ENCODE measurements at regions not wholly inside any gene's neighbourhood (a gene's known extent, or its start where the extent isn't known, plus 50 kb on each side); places are given as distances from the start of the nearest gene placed in this dataset.

DNA sequence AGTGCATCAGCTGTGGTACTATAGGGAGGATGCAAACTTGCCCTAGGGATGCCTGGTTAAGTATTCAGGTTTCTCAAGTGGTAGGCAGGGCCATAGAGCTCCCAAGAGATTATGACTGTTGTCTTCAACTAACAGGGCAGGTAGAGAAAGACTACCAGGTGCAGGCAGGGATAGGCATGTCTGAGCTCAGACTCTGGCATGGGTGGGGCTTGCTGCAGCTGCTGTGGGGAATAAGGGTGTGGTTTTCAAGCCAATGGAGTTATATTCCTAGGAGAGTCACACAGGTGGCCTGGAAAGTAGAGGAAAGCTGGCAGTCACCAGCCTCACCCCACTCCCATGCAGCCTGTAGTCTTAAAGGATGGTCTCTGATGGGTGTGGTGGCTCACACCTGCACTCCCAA lies 673.4 kb upstream of the ADGRL4 start:
- Histone ChIP-seq H3K4me2 (ENCODE audit: low read depth, low read length, poor library complexity, severe bottlenecking) (no peak overlapping the region), H3K9me3 (ENCODE audit: insufficient read depth, low read length) (0 out of 2 replicates have a peak, but pooled peaks cover 8% of the 10 kb centered on the region), H3K36me3 (ENCODE audit: low read length) (no peaks in the 10 kb centered on the region; the same call in 1 of the 2 replicates), H3K27me3 (ENCODE audit: low read length) (no peaks in the 10 kb centered on the region), H3K9ac (ENCODE audit: low read length) (no peak overlapping the region), H3K4me3 (ENCODE audit: insufficient read depth, low read length, poor library complexity, severe bottlenecking) (no peak overlapping the region), H3K79me2 (ENCODE audit: insufficient read depth, low read length) (no peaks in the 10 kb centered on the region), H4K20me1 (ENCODE audit: low read depth, low read length) (no peaks in the 10 kb centered on the region), H2AFZ (ENCODE audit: low read depth, low read length, severe bottlenecking) (no peak overlapping the region), H3K9me2 (replicated peaks; ENCODE audit: insufficient read depth, low read length) (no peaks in the 10 kb centered on the region), H3K27ac (ENCODE audit: low read depth, low read length) (no peak overlapping the region), H3F3A (ENCODE audit: insufficient read depth) (no peaks in the 10 kb centered on the region)
- TF ChIP-seq EZH2phosphoT487 (conservative IDR thresholded peaks at IDR 0.05; ENCODE audit: low read length) = no peak
- TF ChIP-seq CTCF (IDR thresholded peaks at IDR 0.05; ENCODE audit: insufficient read depth, low read length, poor library complexity, severe bottlenecking) = no peak

- H3K9me3 ChIP-seq (ENCODE audit: insufficient read depth, low read length) = no peaks in the 10 kb centered on the region
- no peaks in the 10 kb centered on the region for H3K9me2 ChIP-seq (replicated peaks; ENCODE audit: insufficient read depth, low read length)
- H3K4me2 ChIP-seq (ENCODE audit: low read depth, low read length, poor library complexity, severe bottlenecking) = peak overlapping the region; percentile 53
- H3F3A ChIP-seq (ENCODE audit: insufficient read depth) = no peaks in the 10 kb centered on the region
- H2AFZ ChIP-seq (ENCODE audit: low read depth, low read length, severe bottlenecking) = peak overlapping the region; percentile 79
- TF ChIP-seq EZH2phosphoT487 (conservative IDR thresholded peaks at IDR 0.05; ENCODE audit: low read length) (no peak), CTCF (IDR thresholded peaks at IDR 0.05; ENCODE audit: insufficient read depth, low read length, poor library complexity, severe bottlenecking) (no peak)
- no peaks in the 10 kb centered on the region for H4K20me1 ChIP-seq (ENCODE audit: low read depth, low read length)
- no peaks in the 10 kb centered on the region for H3K36me3 ChIP-seq (ENCODE audit: low read length)
- peak overlapping the region; percentile 64 for H3K27ac ChIP-seq (ENCODE audit: low read depth, low read length)
- peak overlapping the region; percentile 16; the same call in 1 of the 2 replicates for H3K9ac ChIP-seq (ENCODE audit: low read length)
- H3K4me3 ChIP-seq (ENCODE audit: insufficient read depth, low read length, poor library complexity, severe bottlenecking) = peak overlapping the region; percentile 2
- H3K79me2 ChIP-seq (ENCODE audit: insufficient read depth, low read length) = no peaks in the 10 kb centered on the region
- H3K27me3 ChIP-seq (ENCODE audit: low read length) = no peaks in the 10 kb centered on the region
These were observed 661.5 kb upstream of the ADGRL4 start for GRCh38 chr1:79667848-79668696.

- Histone ChIP-seq H2AFZ (ENCODE audit: low read depth, low read length, severe bottlenecking) (peak overlapping the region; percentile 79), H3K4me3 (ENCODE audit: insufficient read depth, low read length, poor library complexity, severe bottlenecking) (no peak overlapping the region), H3K36me3 (ENCODE audit: low read length) (no peaks in the 10 kb centered on the region), H4K20me1 (ENCODE audit: low read depth, low read length) (no peaks in the 10 kb centered on the region), H3K27me3 (ENCODE audit: low read length) (no peaks in the 10 kb centered on the region), H3K9me2 (replicated peaks; ENCODE audit: insufficient read depth, low read length) (no peaks in the 10 kb centered on the region), H3K79me2 (ENCODE audit: insufficient read depth, low read length) (no peaks in the 10 kb centered on the region), H3K27ac (ENCODE audit: low read depth, low read length) (peak overlapping the region; percentile 64; the same call in 1 of the 2 replicates), H3K9me3 (ENCODE audit: insufficient read depth, low read length) (no peaks in the 10 kb centered on the region), H3K4me2 (ENCODE audit: low read depth, low read length, poor library complexity, severe bottlenecking) (peak overlapping the region; percentile 53), H3F3A (ENCODE audit: insufficient read depth) (no peaks in the 10 kb centered on the region), H3K9ac (ENCODE audit: low read length) (no peak overlapping the region)
- TF ChIP-seq EZH2phosphoT487 (conservative IDR thresholded peaks at IDR 0.05; ENCODE audit: low read length) = no peak
These were observed 660.6 kb upstream of the ADGRL4 start for GRCh38 chr1:79667166-79667565.

DNA sequence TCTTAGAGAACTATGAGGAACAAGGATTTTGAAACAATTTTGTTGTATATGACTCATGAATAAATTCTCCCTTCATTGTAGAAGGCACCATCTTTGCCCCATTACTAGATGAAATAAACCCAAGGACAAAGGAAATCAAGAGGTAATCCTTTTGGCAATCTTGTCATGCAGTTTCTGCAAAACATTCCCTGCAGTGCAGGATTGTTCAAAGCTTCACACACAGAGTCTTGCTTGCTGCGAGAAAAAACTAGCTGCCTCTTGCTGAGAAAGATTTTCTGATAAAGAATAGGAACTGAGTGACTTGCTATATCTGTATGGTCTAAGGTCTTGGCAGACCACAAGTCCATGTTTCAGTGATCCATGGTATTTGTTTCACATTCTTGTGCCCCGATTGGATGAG lies 657.4 kb upstream of the ADGRL4 start:
- Histone ChIP-seq H3K27ac (ENCODE audit: low read depth, low read length) (no peak overlapping the region), H3K27me3 (ENCODE audit: low read length) (no peaks in the 10 kb centered on the region), H2AFZ (ENCODE audit: low read depth, low read length, severe bottlenecking) (no peak overlapping the region), H3K4me3 (ENCODE audit: insufficient read depth, low read length, poor library complexity, severe bottlenecking) (no peak overlapping the region), H3K9me3 (ENCODE audit: insufficient read depth, low read length) (no peaks in the 10 kb centered on the region), H3K79me2 (ENCODE audit: insufficient read depth, low read length) (no peaks in the 10 kb centered on the region), H3K9me2 (replicated peaks; ENCODE audit: insufficient read depth, low read length) (no peaks in the 10 kb centered on the region), H3K4me2 (ENCODE audit: low read depth, low read length, poor library complexity, severe bottlenecking) (no peak overlapping the region), H3K36me3 (ENCODE audit: low read length) (no peaks in the 10 kb centered on the region), H3K9ac (ENCODE audit: low read length) (no peak overlapping the region), H4K20me1 (ENCODE audit: low read depth, low read length) (no peaks in the 10 kb centered on the region), H3F3A (ENCODE audit: insufficient read depth) (no peaks in the 10 kb centered on the region)
- TF ChIP-seq CTCF (IDR thresholded peaks at IDR 0.05; ENCODE audit: insufficient read depth, low read length, poor library complexity, severe bottlenecking) (no peak), EZH2phosphoT487 (conservative IDR thresholded peaks at IDR 0.05; ENCODE audit: low read length) (no peak)

Measured in SU-DHL-6 (cell line).